ENCODE measurements at regions not wholly inside any gene's neighbourhood (a gene's known extent, or its start where the extent isn't known, plus 50 kb on each side); places are given as distances from the start of the nearest gene placed in this dataset.
"Not testable (repeated sequence)": the region's sequence is repeated elsewhere in the genome, so short reads cannot be mapped to it uniquely, and the experiment has no call there.

- not testable (repeated sequence) for DNase-seq (ENCODE audit: low read depth)
Measured at GRCh38 chr3:118258850-118259249, 775.8 kb downstream of the IGSF11 start.

- DNase-seq (ENCODE audit: low read depth): no peak
Measured at GRCh38 chr3:118262800-118263402, 771.7 kb downstream of the IGSF11 start.

GRCh38 chr3:118267588-118267987 is 767.1 kb downstream of the IGSF11 start:
- DNase-seq (ENCODE audit: low read depth): no peak

- no peak for DNase-seq (ENCODE audit: low read depth)
Measured at GRCh38 chr3:118269537-118270125, 765.0 kb downstream of the IGSF11 start.

GRCh38 chr3:118272991-118273390 is 761.7 kb downstream of the IGSF11 start:
- DNase-seq (ENCODE audit: low read depth): no peak

- no peak for DNase-seq (ENCODE audit: low read depth)
Measured at GRCh38 chr3:118277814-118278213, 756.8 kb downstream of the IGSF11 start.

GRCh38 chr3:118292841-118293240 is 741.8 kb downstream of the IGSF11 start:
- no peak for DNase-seq (ENCODE audit: low read depth)

GRCh38 chr3:118298133-118298532 is 736.5 kb downstream of the IGSF11 start:
- no peak for DNase-seq (ENCODE audit: low read depth)

GRCh38 chr3:118304557-118304956 is 730.1 kb downstream of the IGSF11 start:
- no peak for DNase-seq (ENCODE audit: low read depth)

GRCh38 chr3:118332699-118333098 is 701.9 kb downstream of the IGSF11 start:
- DNase-seq (ENCODE audit: low read depth): no peak

- DNase-seq (ENCODE audit: low read depth): no peak
Measured at GRCh38 chr3:118337649-118338048, 697.0 kb downstream of the IGSF11 start.

GRCh38 chr3:118347396-118348168 is 687.1 kb downstream of the IGSF11 start:
- no peak for DNase-seq (ENCODE audit: low read depth)

- DNase-seq (ENCODE audit: low read depth): no peak
Measured at GRCh38 chr3:118348169-118348557, 686.5 kb downstream of the IGSF11 start.

- DNase-seq (ENCODE audit: low read depth): no peak
Measured at GRCh38 chr3:118354556-118354955, 680.1 kb downstream of the IGSF11 start.

- DNase-seq (ENCODE audit: low read depth): no peak
Measured at GRCh38 chr3:118369892-118370491, 664.7 kb downstream of the IGSF11 start.

- no peak for DNase-seq (ENCODE audit: low read depth)
Measured at GRCh38 chr3:118380576-118380975, 654.1 kb downstream of the IGSF11 start.

- DNase-seq (ENCODE audit: low read depth): no peak
Measured at GRCh38 chr3:118396491-118396890, 638.2 kb downstream of the IGSF11 start.

- no peak for DNase-seq (ENCODE audit: low read depth)
Measured at GRCh38 chr3:118400086-118400485, 634.6 kb downstream of the IGSF11 start.

- DNase-seq (ENCODE audit: low read depth): no peak
Measured at GRCh38 chr3:118400886-118401285, 633.8 kb downstream of the IGSF11 start.

GRCh38 chr3:118401887-118402286 is 632.8 kb downstream of the IGSF11 start:
- no peak for DNase-seq (ENCODE audit: low read depth)

GRCh38 chr3:118402971-118403370 is 631.7 kb downstream of the IGSF11 start:
- DNase-seq (ENCODE audit: low read depth): no peak

GRCh38 chr3:118406562-118406961 is 628.1 kb downstream of the IGSF11 start:
- no peak for DNase-seq (ENCODE audit: low read depth)

GRCh38 chr3:118408431-118408830 is 626.2 kb downstream of the IGSF11 start:
- DNase-seq (ENCODE audit: low read depth): no peak

Data from forelimb muscle (tissue), 1 donor.